ENCODE measurements at regions not wholly inside any gene's neighbourhood (a gene's known extent, or its start where the extent isn't known, plus 50 kb on each side); places are given as distances from the start of the nearest gene placed in this dataset.

- no peaks in the 10 kb centered on the region for H3K27me3 ChIP-seq
- H3K4me3 ChIP-seq: no peak overlapping the region
- no peaks in the 10 kb centered on the region for H3K9me3 ChIP-seq (ENCODE audit: low read depth)
- H3F3A ChIP-seq (ENCODE audit: low read depth): no peaks in the 10 kb centered on the region
- H3K79me2 ChIP-seq (ENCODE audit: low read depth): no peaks in the 10 kb centered on the region
- no peak for DNase-seq (ENCODE audit: low spot score)
- H3K36me3 ChIP-seq: no peaks in the 10 kb centered on the region
- H3K9ac ChIP-seq: no peak overlapping the region
- Mint-ChIP-seq H3K4me1 (peaks cover 33% of the 10 kb centered on the region), H3K9me3 (peaks cover 12% of the 10 kb centered on the region), H3K4me3 (no peak overlapping the region), H3K27me3 (ENCODE audit: insufficient read depth, low read depth) (no peaks in the 10 kb centered on the region), H3K36me3 (no peaks in the 10 kb centered on the region), H3K27ac (no peak overlapping the region)
- TF ChIP-seq EZH2 (IDR thresholded peaks at IDR 0.05) (no peak), EZH2phosphoT487 (IDR thresholded peaks at IDR 0.05) (no peak), CTCF (IDR thresholded peaks at IDR 0.05) (no peak)
- H3K27ac ChIP-seq: no peak overlapping the region
- H3K4me1 ChIP-seq: peaks cover 17% of the 10 kb centered on the region
- H3K4me2 ChIP-seq: no peak overlapping the region
- no peaks in the 10 kb centered on the region for H4K20me1 ChIP-seq (ENCODE audit: low read depth)
- H2AFZ ChIP-seq (replicated peaks): no peak overlapping the region
Measured at GRCh38 chr6:98380589-98380988, 453.8 kb upstream of the POU3F2 start.

- Histone ChIP-seq H3K36me3 (no peaks in the 10 kb centered on the region), H3K4me1 (peaks cover 17% of the 10 kb centered on the region), H3F3A (ENCODE audit: low read depth) (peaks cover 4% of the 10 kb centered on the region), H3K4me2 (no peak overlapping the region), H3K27me3 (no peaks in the 10 kb centered on the region), H3K79me2 (ENCODE audit: low read depth) (no peaks in the 10 kb centered on the region), H3K27ac (no peak overlapping the region), H3K9ac (no peak overlapping the region), H4K20me1 (ENCODE audit: low read depth) (no peaks in the 10 kb centered on the region), H3K4me3 (no peak overlapping the region), H2AFZ (replicated peaks) (no peak overlapping the region), H3K9me3 (ENCODE audit: low read depth) (no peaks in the 10 kb centered on the region)
- H3K36me3 Mint-ChIP-seq: no peaks in the 10 kb centered on the region
- no peak overlapping the region for H3K4me3 Mint-ChIP-seq
- no peak for DNase-seq (ENCODE audit: low spot score)
- H3K9me3 Mint-ChIP-seq: peaks cover 11% of the 10 kb centered on the region
- TF ChIP-seq EZH2phosphoT487 (IDR thresholded peaks at IDR 0.05) (no peak), EZH2 (IDR thresholded peaks at IDR 0.05) (no peak), CTCF (IDR thresholded peaks at IDR 0.05) (no peak)
- peak overlapping the region; percentile 13 for H3K27ac Mint-ChIP-seq
- H3K4me1 Mint-ChIP-seq: peaks cover 36% of the 10 kb centered on the region
- no peaks in the 10 kb centered on the region for H3K27me3 Mint-ChIP-seq (ENCODE audit: insufficient read depth, low read depth)
Measured at GRCh38 chr6:98382246-98382645, 452.1 kb upstream of the POU3F2 start.

- H3K4me1 Mint-ChIP-seq: peaks cover 36% of the 10 kb centered on the region
- H3K4me2 ChIP-seq: peak overlapping the region; percentile 30
- H4K20me1 ChIP-seq (ENCODE audit: low read depth): no peaks in the 10 kb centered on the region
- peak overlapping the region; percentile 81 for H2AFZ ChIP-seq (replicated peaks)
- no peaks in the 10 kb centered on the region for H3K36me3 ChIP-seq
- H3K27me3 Mint-ChIP-seq (ENCODE audit: insufficient read depth, low read depth): peaks cover 2% of the 10 kb centered on the region
- peak overlapping the region; percentile 22 for H3K4me3 Mint-ChIP-seq
- H3K27ac ChIP-seq: no peak overlapping the region
- no peaks in the 10 kb centered on the region for H3K27me3 ChIP-seq
- no peaks in the 10 kb centered on the region for H3K9me3 ChIP-seq (ENCODE audit: low read depth)
- DNase-seq (ENCODE audit: low spot score): no peak
- peaks cover 8% of the 10 kb centered on the region for H3K9me3 Mint-ChIP-seq
- H3K4me1 ChIP-seq: peaks cover 17% of the 10 kb centered on the region
- peaks cover 4% of the 10 kb centered on the region for H3F3A ChIP-seq (ENCODE audit: low read depth)
- H3K9ac ChIP-seq: no peak overlapping the region
- H3K36me3 Mint-ChIP-seq: peaks cover 3% of the 10 kb centered on the region
- H3K79me2 ChIP-seq (ENCODE audit: low read depth): no peaks in the 10 kb centered on the region
- TF ChIP-seq EZH2 (IDR thresholded peaks at IDR 0.05) (no peak), EZH2phosphoT487 (IDR thresholded peaks at IDR 0.05) (no peak), CTCF (IDR thresholded peaks at IDR 0.05) (no peak)
- H3K27ac Mint-ChIP-seq: peak overlapping the region; percentile 32
- H3K4me3 ChIP-seq: no peak overlapping the region
Measured at GRCh38 chr6:98384334-98384733, 450.0 kb upstream of the POU3F2 start.

All from neural progenitor cell (in vitro differentiated cells).